ENCODE measurements at regions not wholly inside any gene's neighbourhood (a gene's known extent, or its start where the extent isn't known, plus 50 kb on each side); places are given as distances from the start of the nearest gene placed in this dataset.

DNA sequence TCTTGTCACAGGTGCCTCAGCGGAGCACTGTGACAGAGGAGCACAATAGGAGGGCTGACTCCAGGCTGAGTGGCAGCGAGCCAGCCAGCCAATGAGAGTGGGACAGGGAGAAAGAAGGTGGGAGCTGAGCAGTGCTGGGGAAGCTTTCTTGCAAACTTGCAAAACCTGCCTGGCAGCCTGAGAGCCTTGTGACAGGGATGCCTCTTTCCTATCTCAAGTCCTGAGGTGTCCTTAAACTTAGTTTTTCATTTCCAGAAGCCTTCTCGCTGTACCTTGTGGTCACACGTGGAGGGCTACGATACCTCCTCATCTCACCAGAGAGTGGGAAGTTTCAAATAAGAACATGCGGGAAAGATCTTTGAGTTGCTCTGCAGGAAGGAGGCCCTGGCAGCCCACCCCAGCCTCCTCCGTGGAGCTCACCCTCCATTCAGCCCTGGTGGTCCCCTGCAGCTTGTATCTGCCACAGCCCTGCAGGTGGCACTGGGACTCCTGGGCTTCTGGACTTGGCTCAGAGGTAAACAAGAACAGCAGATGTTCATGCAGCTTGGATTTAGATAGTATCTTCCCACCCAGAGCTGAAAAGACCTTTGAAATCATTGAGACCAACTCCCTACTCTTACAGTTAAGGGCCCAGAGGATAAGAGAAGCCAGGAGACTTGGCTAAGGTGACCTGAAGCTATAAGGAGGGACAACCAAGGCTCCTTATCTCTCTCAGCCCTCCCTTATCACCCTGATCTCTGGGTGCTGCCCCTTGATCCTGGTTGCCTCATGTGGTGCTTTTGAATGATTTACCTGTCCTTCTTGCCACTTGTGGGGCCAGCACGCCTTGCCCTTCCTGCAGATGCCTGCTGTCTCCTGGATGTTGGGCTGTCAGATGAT is 153.5 kb upstream of the MAX start:
- TF ChIP-seq POLR2A (IDR thresholded peaks at IDR 0.05; ENCODE audit: low read depth, low read length): no peak
- no peak for TF ChIP-seq POLR2AphosphoS5 (IDR thresholded peaks at IDR 0.05; ENCODE audit: low read depth, low read length)
- FAIRE-seq (no peak), DNase-seq (ENCODE audit: insufficient read length) (no peak)

DNA sequence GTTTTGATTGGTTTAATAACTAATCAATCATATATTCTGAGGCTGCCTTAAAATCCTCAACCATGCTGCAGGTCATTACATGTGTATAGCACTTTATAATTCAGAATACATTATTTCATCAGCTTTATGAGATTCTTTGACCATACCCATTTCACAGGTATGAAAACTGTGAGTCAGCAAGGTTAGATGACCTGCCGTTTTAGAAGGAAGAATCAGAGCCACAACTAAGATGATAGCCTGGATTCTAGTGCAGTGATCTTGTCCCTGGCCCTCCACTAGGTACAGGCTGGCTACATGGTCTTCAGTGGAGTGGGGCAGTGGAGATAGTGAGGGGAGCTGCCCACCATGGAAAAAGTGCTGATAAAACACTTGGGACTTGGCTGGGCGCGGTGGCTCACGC is 154.4 kb upstream of the MAX start:
- TF ChIP-seq POLR2A (IDR thresholded peaks at IDR 0.05; ENCODE audit: low read depth, low read length): no peak
- TF ChIP-seq TAF1 (IDR thresholded peaks at IDR 0.05; ENCODE audit: borderline replicate concordance, low read depth, low read length): no peak
- TF ChIP-seq POLR2AphosphoS5 (IDR thresholded peaks at IDR 0.05; ENCODE audit: low read depth, low read length): no peak
- no peak for DNase-seq (ENCODE audit: insufficient read length)
- no peak for FAIRE-seq

DNA sequence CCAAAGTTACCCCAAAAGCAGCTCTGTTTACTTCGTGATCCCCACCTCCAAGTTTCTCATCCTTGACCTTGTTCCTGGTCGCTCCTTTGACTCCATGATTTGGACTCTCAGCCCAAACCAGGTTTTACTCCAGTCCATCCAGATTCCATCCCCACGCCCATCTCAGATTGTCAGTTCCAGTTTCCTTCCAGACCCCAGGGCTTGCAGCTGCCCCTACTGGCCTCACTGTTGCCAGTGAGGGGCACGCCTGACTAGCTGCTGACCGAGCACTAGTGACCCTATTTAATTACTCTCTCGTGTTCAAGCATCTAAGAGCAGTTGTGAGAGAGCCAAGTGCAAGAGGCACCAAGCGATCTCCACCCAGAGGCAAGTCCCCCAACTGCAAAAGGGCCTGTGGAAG is 155.1 kb upstream of the FUT8 start:
- TF ChIP-seq TAF1 (IDR thresholded peaks at IDR 0.05; ENCODE audit: borderline replicate concordance, low read depth, low read length) (no peak), POLR2A (IDR thresholded peaks at IDR 0.05; ENCODE audit: low read depth, low read length) (no peak), POLR2AphosphoS5 (IDR thresholded peaks at IDR 0.05; ENCODE audit: low read depth, low read length) (no peak)
- FAIRE-seq (no peak), DNase-seq (ENCODE audit: insufficient read length) (no peak)

DNA sequence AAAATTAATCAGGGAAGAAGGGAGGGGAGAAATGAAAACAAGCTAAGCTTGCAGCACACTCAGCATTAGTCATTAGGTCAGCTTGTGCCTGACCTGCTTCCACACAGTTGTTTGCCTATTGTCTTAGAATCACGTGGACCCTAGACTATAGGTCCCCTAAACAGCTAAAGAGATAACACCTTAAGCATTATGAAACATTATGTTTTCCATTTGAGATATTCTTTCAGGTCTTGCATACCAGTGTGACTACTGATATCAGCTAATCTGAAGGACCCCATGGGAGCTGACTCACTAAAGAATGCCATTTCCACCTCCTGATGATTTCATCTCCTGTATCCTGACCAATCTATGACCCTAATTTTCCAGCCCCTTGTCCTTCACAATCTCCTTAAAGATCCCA is 154.1 kb upstream of the FUT8 start:
- DNase-seq (ENCODE audit: insufficient read length): no peak
- TF ChIP-seq POLR2A (IDR thresholded peaks at IDR 0.05; ENCODE audit: low read depth, low read length) (no peak), TAF1 (IDR thresholded peaks at IDR 0.05; ENCODE audit: borderline replicate concordance, low read depth, low read length) (no peak)
- no peak for FAIRE-seq

DNA sequence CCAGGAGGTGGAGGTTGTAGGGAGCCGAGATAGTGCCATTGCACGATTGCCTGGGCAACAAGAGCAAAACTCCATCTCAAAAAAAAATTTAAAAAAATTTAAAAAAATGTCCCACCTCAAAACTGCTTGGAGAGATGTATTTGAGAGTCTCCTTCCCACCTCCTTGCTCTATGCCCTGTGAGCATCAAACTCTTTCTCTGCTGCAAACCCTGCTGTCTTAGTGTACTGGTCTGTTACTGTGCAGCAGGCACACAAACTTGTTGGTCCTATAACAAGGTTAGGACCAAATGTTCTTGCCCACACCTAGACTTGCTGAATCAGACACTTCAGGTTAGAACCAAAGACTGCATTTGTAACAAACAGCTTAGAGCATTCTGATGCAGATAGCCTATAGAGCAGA is 153.5 kb upstream of the FUT8 start:
- no peak for FAIRE-seq
- no peak for DNase-seq (ENCODE audit: insufficient read length)
- TF ChIP-seq POLR2AphosphoS5 (IDR thresholded peaks at IDR 0.05; ENCODE audit: low read depth, low read length) (no peak), POLR2A (IDR thresholded peaks at IDR 0.05; ENCODE audit: low read depth, low read length) (no peak), TAF1 (IDR thresholded peaks at IDR 0.05; ENCODE audit: borderline replicate concordance, low read depth, low read length) (no peak)

DNA sequence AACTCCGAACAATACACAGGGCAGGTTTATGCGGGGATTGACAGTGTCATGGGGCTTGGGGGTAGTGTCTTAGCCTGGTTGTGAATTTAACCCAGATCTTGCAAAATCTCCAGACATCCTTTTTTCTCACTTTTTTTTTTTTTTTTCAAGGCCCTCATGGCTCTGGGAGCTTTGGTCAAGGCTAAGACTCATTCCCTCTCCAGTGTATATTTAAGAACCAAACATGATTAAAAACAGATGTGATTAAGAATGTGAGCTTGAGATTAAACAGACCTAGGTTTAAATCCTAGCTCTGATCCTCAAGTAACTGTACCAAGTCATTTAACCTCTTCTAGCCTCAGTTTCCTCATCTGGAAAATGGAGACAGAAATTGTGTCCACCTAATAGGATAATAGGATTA is 151.7 kb upstream of the FUT8 start:
- TF ChIP-seq POLR2A (IDR thresholded peaks at IDR 0.05; ENCODE audit: low read depth, low read length): no peak
- no peak for TF ChIP-seq TAF1 (IDR thresholded peaks at IDR 0.05; ENCODE audit: borderline replicate concordance, low read depth, low read length)
- TF ChIP-seq POLR2AphosphoS5 (IDR thresholded peaks at IDR 0.05; ENCODE audit: low read depth, low read length): no peak
- FAIRE-seq (no peak), DNase-seq (ENCODE audit: insufficient read length) (no peak)

DNA sequence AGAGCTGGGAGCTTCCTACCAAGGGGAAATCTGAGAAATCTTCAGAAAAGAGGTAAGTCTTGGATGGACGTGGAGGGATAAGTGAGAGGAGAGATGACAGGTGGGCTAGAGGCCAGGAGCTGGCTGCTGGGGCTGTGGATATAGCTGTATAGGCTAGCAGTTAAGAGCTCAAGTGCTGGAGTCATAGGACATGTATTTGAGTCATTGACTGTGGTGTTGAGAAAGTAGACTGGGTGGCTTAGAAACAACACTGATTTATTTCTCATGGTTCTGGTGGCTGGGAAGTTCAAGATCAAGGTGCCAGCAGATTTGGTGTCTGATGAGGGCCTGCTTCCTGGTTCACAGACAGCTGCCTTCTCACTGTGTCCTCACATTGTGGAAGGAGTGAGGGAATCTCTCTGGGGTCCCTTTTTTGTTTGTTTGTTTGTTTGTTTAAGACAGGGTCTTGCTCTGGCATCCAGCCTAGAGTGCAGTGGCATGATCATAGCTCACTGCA is 151.1 kb upstream of the FUT8 start:
- FAIRE-seq (no peak), DNase-seq (ENCODE audit: insufficient read length) (no peak)

DNA sequence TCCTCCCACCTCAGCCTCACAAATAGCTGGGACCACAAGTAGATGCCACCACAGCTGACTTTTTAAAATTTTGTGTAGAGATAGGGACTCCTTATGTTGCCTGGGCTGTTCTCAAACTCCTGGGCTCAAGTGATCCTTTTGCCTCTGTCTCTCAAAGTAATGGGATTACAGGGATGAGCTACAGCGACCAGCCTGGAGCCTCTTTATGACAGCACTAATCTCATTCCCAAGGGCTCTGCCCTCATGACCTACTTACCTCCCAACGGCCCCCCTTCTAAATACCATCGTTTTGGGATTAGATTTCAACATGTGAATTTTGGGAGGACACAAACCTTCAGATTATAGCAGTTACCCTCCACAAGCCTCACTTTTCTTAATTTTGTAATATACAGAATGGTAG is 150.6 kb upstream of the FUT8 start:
- FAIRE-seq (no peak), DNase-seq (ENCODE audit: insufficient read length) (no peak)
- TF ChIP-seq TAF1 (IDR thresholded peaks at IDR 0.05; ENCODE audit: borderline replicate concordance, low read depth, low read length): no peak
- TF ChIP-seq POLR2AphosphoS5 (IDR thresholded peaks at IDR 0.05; ENCODE audit: low read depth, low read length): no peak
- TF ChIP-seq POLR2A (IDR thresholded peaks at IDR 0.05; ENCODE audit: low read depth, low read length): no peak

More for the DNA sequence above, 151.1 kb upstream of the FUT8 start:
- TF ChIP-seq POLR2AphosphoS5 (IDR thresholded peaks at IDR 0.05; ENCODE audit: low read depth, low read length): no peak
- TF ChIP-seq TAF1 (IDR thresholded peaks at IDR 0.05; ENCODE audit: borderline replicate concordance, low read depth, low read length): no peak
- no peak for TF ChIP-seq POLR2A (IDR thresholded peaks at IDR 0.05; ENCODE audit: low read depth, low read length)

DNA sequence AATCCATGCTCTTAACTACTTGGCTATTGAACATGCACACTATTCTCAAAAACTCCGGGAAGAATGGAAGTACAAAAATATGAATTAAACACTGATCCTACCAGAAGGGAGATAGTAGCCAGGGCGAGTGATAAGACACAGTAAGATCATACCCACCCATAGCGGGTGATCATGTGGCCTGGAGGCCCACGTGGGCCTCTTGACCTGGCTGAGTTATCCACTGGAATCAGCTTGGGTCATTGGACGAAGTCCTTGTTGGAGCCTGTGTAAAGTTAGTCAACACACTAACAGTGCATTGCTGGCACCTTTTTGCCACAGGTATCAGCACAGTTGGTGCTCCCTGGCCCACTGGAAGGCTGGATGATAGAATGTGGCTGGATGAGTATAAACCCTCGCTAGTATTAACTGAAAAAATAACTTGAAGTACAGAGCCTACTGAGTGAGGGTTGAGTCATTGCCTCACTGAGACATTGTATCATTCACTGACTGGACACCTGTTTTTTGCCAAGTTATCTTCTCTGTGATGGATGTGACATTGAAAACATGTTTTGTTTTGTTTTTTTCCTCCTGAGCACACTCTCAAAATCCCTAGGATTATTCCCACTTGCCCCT is 149.2 kb upstream of the FUT8 start:
- DNase-seq (ENCODE audit: insufficient read length) (no peak), FAIRE-seq (no peak)
- no peak for TF ChIP-seq POLR2AphosphoS5 (IDR thresholded peaks at IDR 0.05; ENCODE audit: low read depth, low read length)
- TF ChIP-seq TAF1 (IDR thresholded peaks at IDR 0.05; ENCODE audit: borderline replicate concordance, low read depth, low read length): no peak
- no peak for TF ChIP-seq POLR2A (IDR thresholded peaks at IDR 0.05; ENCODE audit: low read depth, low read length)

DNA sequence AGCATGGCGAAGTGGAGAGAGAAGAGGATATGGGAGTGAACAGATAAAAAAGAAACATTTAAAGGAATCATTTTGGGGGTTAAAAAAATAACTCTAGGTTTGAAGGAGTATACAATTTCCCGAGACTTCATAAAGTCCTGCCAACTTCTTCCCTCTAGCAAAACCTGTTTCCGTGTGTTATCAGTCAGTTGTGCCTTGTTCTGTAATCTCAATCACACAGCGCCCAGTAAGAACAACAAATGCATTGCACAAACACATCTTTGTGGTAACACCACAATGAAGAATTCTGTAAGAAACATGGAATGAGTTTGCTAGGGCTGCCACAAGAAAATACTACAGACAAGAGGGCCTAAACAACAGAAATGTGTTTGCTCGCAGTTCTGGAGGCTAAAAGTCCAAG is 144.7 kb upstream of the FUT8 start:
- TF ChIP-seq TAF1 (IDR thresholded peaks at IDR 0.05; ENCODE audit: borderline replicate concordance, low read depth, low read length) (no peak), POLR2AphosphoS5 (IDR thresholded peaks at IDR 0.05; ENCODE audit: low read depth, low read length) (no peak), POLR2A (IDR thresholded peaks at IDR 0.05; ENCODE audit: low read depth, low read length) (no peak)
- DNase-seq (ENCODE audit: insufficient read length) (no peak), FAIRE-seq (no peak)

DNA sequence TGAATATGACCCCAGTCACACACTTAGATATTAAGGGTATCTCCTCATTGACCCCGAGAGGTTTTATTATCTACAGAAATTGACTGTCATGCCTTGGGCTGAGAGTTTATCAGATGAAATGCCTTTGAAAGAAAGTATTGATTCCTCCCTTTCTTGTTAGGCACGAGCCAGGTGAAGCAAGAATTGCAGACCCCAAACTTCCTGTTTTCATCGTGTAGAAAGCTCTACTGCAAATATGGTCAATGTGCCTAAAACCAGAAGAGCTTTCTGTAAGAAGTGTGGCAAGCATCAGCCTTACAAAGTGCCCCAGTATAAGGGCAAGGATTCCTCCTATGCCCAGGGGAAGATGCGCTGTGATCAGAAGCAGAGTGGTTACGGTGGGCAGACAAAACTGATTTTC is 143.9 kb upstream of the FUT8 start:
- DNase-seq (ENCODE audit: insufficient read length) (no peak), FAIRE-seq (no peak)
- TF ChIP-seq POLR2AphosphoS5 (IDR thresholded peaks at IDR 0.05; ENCODE audit: low read depth, low read length): no peak
- no peak for TF ChIP-seq TAF1 (IDR thresholded peaks at IDR 0.05; ENCODE audit: borderline replicate concordance, low read depth, low read length)
- no peak for TF ChIP-seq POLR2A (IDR thresholded peaks at IDR 0.05; ENCODE audit: low read depth, low read length)

DNA sequence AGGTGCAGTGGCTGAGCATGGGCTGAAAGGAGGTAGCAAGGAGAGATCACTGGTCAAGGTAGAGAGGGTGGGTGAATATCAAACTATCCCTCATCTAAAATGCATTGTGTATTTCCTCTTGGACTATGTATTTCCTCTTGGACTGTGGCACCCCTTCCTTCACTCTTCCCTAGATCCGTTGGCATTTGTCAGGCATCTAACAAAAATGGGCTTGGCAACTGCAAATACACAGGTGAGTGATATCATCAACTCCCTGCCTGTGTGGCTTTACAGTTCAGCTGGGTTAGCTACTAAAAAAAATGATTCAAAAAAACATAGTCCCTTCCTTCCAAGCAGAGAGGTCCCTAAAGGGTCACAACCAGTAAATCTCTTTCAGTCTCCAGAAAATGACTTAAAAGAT is 142.8 kb upstream of the FUT8 start:
- no peak for DNase-seq (ENCODE audit: insufficient read length)
- TF ChIP-seq POLR2A (IDR thresholded peaks at IDR 0.05; ENCODE audit: low read depth, low read length) (no peak), POLR2AphosphoS5 (IDR thresholded peaks at IDR 0.05; ENCODE audit: low read depth, low read length) (no peak)
- FAIRE-seq: no peak
